Neural cell (in vitro differentiated cells): ENCODE measurements at regions not wholly inside any gene's neighbourhood (a gene's known extent, or its start where the extent isn't known, plus 50 kb on each side); places are given as distances from the start of the nearest gene placed in this dataset.

Experiments used
- CTCF ChIP-seq: fragments of 450-650 bp; IDR thresholded peaks from 2 replicates; pipeline ENCODE4 v1.5.1; 2014; ENCODE audit warnings: antibody characterized with exemption, mild to moderate bottlenecking, moderate library complexity; ENCODE audit not compliant: poor library complexity, severe bottlenecking
- POLR2AphosphoS5 ChIP-seq: IDR thresholded peaks from 2 replicates; pipeline ENCODE4 v1.6.1; 2012
- SMC3 ChIP-seq: fragments of 450-650 bp; conservative IDR thresholded peaks from 2 replicates; pipeline ENCODE4 v1.6.1; 2014; ENCODE audit warnings: antibody characterized with exemption, mild to moderate bottlenecking, moderate library complexity; ENCODE audit not compliant: poor library complexity
- TAF1 ChIP-seq: IDR thresholded peaks from 2 replicates; pipeline ENCODE4 v1.6.1; 2012; ENCODE audit warnings: low read depth

DNA sequence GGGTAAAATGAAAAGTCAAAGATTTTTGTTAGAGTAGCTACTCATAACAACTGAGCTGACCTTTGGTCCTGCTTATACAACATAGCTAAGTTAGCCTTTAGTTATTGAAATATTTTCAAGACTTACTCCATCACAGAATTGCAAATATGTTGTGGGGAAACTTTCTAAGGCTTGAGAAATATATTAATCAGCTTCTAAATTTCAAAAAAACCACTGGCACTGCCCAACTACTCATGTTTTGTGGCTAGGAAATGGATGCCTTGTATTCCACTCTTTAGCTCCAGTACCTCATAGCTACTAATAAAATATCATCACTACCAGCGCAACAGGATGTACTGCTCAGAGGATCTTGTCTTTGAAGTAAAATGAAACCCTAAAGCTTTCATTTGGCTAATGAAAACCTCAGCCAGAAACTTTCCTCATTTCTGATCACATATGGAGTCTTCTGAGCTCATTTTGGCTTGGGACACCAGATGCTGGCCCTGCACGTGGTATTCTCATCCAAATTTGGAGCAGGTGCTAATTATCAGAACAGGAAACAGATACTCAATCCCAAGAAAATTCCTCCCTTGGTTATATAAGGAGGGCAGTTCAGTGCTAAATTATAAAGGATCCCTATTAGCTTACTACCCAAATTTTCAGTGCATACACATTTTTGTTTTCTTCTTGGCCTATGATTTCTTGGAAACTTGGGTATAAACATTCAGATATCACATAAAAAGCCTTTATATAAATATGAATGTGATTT lies 690.7 kb downstream of the ADGRL2 start:
- TF ChIP-seq CTCF, result no peak
- no peak for TF ChIP-seq POLR2AphosphoS5
- no peak for TF ChIP-seq TAF1
- no peak for TF ChIP-seq SMC3
